IMR-90 (cell line): ENCODE measurements at regions not wholly inside any gene's neighbourhood (a gene's known extent, or its start where the extent isn't known, plus 50 kb on each side); places are given as distances from the start of the nearest gene placed in this dataset.

Source experiments
- ATAC-seq: fragments of 200-7000 bp; cut with Tn5 transposase; 2 replicates; pipeline ENCODE4 v1.9.1; 2020; ENCODE audit warnings: low read depth, mild to moderate bottlenecking, moderate library complexity
- BruUV-seq: library from RNA; stranded (reverse); fragments of 400-500 nt; replicated peaks from 2 replicates; lab custom pipeline; 2021; lab: Mats Ljungman, UMichigan
- CTCF ChIA-PET: fragments of 300-600 bp; formaldehyde crosslinking; extraction: SDS; loops from one replicate; lab custom pipeline; 2021; ENCODE audit warnings: antibody characterized with exemption; lab: Yijun Ruan, JAX
- POLR2A ChIA-PET: fragments of 300-600 bp; sonication (Branson Sonifier 250); formaldehyde crosslinking; loops from one replicate; lab custom pipeline; 2022; ENCODE audit warnings: antibody characterized with exemption; ENCODE audit not compliant: unreplicated experiment; lab: Charles Lee
- DNase-seq: peaks from one replicate; pipeline ENCODE4 v3.0.0; 2013
- H2AFZ ChIP-seq: replicated peaks from 2 replicates; pipeline ENCODE3; 2013; ENCODE audit warnings: low read length, mild to moderate bottlenecking; ENCODE audit not compliant: poor library complexity
- H2AK5ac ChIP-seq: 2 replicates; pipeline ENCODE4 v1.6.1; 2013; ENCODE audit warnings: low read depth, low read length, inconsistent platforms
- H2AK9ac ChIP-seq: replicated peaks from 2 replicates; pipeline ENCODE3; 2013; ENCODE audit warnings: mild to moderate bottlenecking, low read depth, low read length, moderate library complexity; ENCODE audit not compliant: poor library complexity
- H2BK120ac ChIP-seq: 2 replicates; pipeline ENCODE4 v1.6.1; 2013; ENCODE audit warnings: low read depth, low read length, inconsistent platforms
- H2BK15ac ChIP-seq: 3 replicates; pipeline ENCODE4 v1.6.1; 2013; ENCODE audit warnings: low read depth, low read length, inconsistent platforms
- H2BK20ac ChIP-seq: 2 replicates; pipeline ENCODE4 v1.6.1; 2013; ENCODE audit warnings: low read depth, mild to moderate bottlenecking, inconsistent platforms, low read length, moderate library complexity
- H2BK5ac ChIP-seq: 2 replicates; pipeline ENCODE4 v1.6.1; 2013; ENCODE audit warnings: mild to moderate bottlenecking, low read depth, low read length, inconsistent platforms; ENCODE audit not compliant: poor library complexity, severe bottlenecking
- H3K14ac ChIP-seq: replicated peaks from 2 replicates; pipeline ENCODE4 v1.6.1; 2013; ENCODE audit warnings: low read depth, low read length, inconsistent platforms
- H3K18ac ChIP-seq: 2 replicates; pipeline ENCODE4 v1.6.1; 2013; ENCODE audit warnings: low read depth, low read length, control low read depth
- H3K23ac ChIP-seq: 2 replicates; pipeline ENCODE4 v1.6.1; 2013; ENCODE audit warnings: low read depth, low read length, inconsistent platforms
- H3K27ac ChIP-seq: 2 replicates; pipeline ENCODE4 v1.5.1; 2013; ENCODE audit warnings: mild to moderate bottlenecking, control low read depth, low read length; ENCODE audit not compliant: insufficient read depth
- H3K27me3 ChIP-seq: 2 replicates; pipeline ENCODE4 v1.6.1; 2013; ENCODE audit warnings: low read length; ENCODE audit not compliant: control insufficient read depth, insufficient read depth
- H3K36me3 ChIP-seq: 2 replicates; pipeline ENCODE4 v1.6.1; 2013; ENCODE audit warnings: low read length, mixed read lengths; ENCODE audit not compliant: control insufficient read depth, insufficient read depth
- H3K4ac ChIP-seq: 2 replicates; pipeline ENCODE4 v1.6.1; 2013; ENCODE audit warnings: low read depth, low read length, inconsistent platforms
- H3K4me1 ChIP-seq: 2 replicates; pipeline ENCODE4 v1.6.1; 2013; ENCODE audit warnings: low read length, mixed read lengths; ENCODE audit not compliant: control insufficient read depth, insufficient read depth
- H3K4me2 ChIP-seq: 2 replicates; pipeline ENCODE4 v1.6.1; 2013; ENCODE audit warnings: low read depth, mild to moderate bottlenecking, control low read depth, low read length, moderate library complexity
- H3K4me3 ChIP-seq: 2 replicates; pipeline ENCODE4 v1.5.1; 2013; ENCODE audit warnings: low read depth, mild to moderate bottlenecking, control low read depth, low read length, moderate library complexity; ENCODE audit not compliant: insufficient read depth
- H3K56ac ChIP-seq: 2 replicates; pipeline ENCODE4 v1.6.1; 2013; ENCODE audit warnings: low read length, inconsistent platforms; ENCODE audit not compliant: insufficient read depth; ENCODE audit errors: extremely low read depth
- H3K79me1 ChIP-seq, 2 experiments: 2 replicates each; pipeline ENCODE4 v1.6.1; 2013; ENCODE audit warnings: low read length in 2 of 2, inconsistent platforms in 1 of 2, low read depth in 1 of 2
- H3K9ac ChIP-seq: 2 replicates; pipeline ENCODE4 v1.6.1; 2013; ENCODE audit warnings: low read depth, low read length, control low read depth
- H3K9me1 ChIP-seq: 2 replicates; pipeline ENCODE4 v1.6.1; 2013; ENCODE audit warnings: low read length, inconsistent platforms; ENCODE audit not compliant: insufficient read depth
- H3K9me3 ChIP-seq: 2 replicates; pipeline ENCODE4 v1.6.1; 2013; ENCODE audit warnings: low read length; ENCODE audit not compliant: control insufficient read depth, insufficient read depth
- H4K20me1 ChIP-seq: 2 replicates; pipeline ENCODE4 v1.6.1; 2013; ENCODE audit warnings: low read length, inconsistent platforms; ENCODE audit not compliant: insufficient read depth
- H4K5ac ChIP-seq: 2 replicates; pipeline ENCODE4 v1.6.1; 2013; ENCODE audit warnings: mild to moderate bottlenecking, low read depth, low read length, control low read depth
- H4K8ac ChIP-seq, 2 experiments: 2 replicates each; pipeline ENCODE4 v1.6.1; 2013; ENCODE audit warnings: low read depth in 2 of 2, low read length in 2 of 2, control low read depth in 1 of 2, inconsistent platforms in 1 of 2
- H4K91ac ChIP-seq: 2 replicates; pipeline ENCODE4 v1.6.1; 2013; ENCODE audit warnings: low read depth, low read length, inconsistent platforms; ENCODE audit not compliant: insufficient read depth
- BHLHE40 ChIP-seq: fragments of 150-350 bp; IDR thresholded peaks from 2 replicates; pipeline ENCODE4 v1.6.1; 2016; ENCODE audit warnings: mild to moderate bottlenecking, low read depth, low read length
- CEBPB ChIP-seq: IDR thresholded peaks from 2 replicates; pipeline ENCODE4 v1.6.1; 2012; ENCODE audit warnings: low read depth, low read length, improper control_type of control experiment
- CHD1 ChIP-seq: IDR thresholded peaks from 2 replicates; pipeline ENCODE4 v1.6.1; 2012; ENCODE audit warnings: low read depth, low read length, improper control_type of control experiment
- FOS ChIP-seq: fragments of 150-350 bp; IDR thresholded peaks from 2 replicates; pipeline ENCODE4 v1.6.1; 2016; ENCODE audit warnings: low read depth, low read length
- MAFK ChIP-seq: IDR thresholded peaks from 2 replicates; pipeline ENCODE4 v1.6.1; 2012; ENCODE audit warnings: low read depth, low read length, improper control_type of control experiment
- MAZ ChIP-seq: IDR thresholded peaks from 2 replicates; pipeline ENCODE4 v1.6.1; 2012; ENCODE audit warnings: low read depth, mild to moderate bottlenecking, low read length, improper control_type of control experiment, moderate library complexity, borderline replicate concordance
- MXI1 ChIP-seq: IDR thresholded peaks from 2 replicates; pipeline ENCODE4 v1.6.1; 2012; ENCODE audit warnings: low read depth, mild to moderate bottlenecking, low read length, moderate library complexity, borderline replicate concordance
- RFX5 ChIP-seq: IDR thresholded peaks from 2 replicates; pipeline ENCODE4 v1.8.0; 2012; ENCODE audit warnings: low read depth, mild to moderate bottlenecking, low read length, moderate library complexity
- SMC3 ChIP-seq: fragments of 150-350 bp; IDR thresholded peaks from 2 replicates; pipeline ENCODE4 v1.6.1; 2016; ENCODE audit warnings: low read depth, mild to moderate bottlenecking, antibody characterized with exemption, low read length, moderate library complexity
- whole genome bisulfite sequencing, 2 experiments: methylation state at CpG; one replicate each; pipeline versions ENCODE4 v1.1.5 to v1.1.7; 2013; ENCODE audit warnings: missing lambda C conversion rate in 2 of 2; ENCODE audit not compliant: insufficient read length in 1 of 2; ENCODE audit errors: extremely low coverage in 2 of 2; 5-methylcytosine and 5-hydroxymethylcytosine counted together
- dilution Hi-C: fragments of 300-500 bp; cut with HindIII; formaldehyde crosslinking; loops from one replicate; pipeline ENCODE4 v1.14.3; 2018; ENCODE audit warnings: low sequenced_read_pairs; ENCODE audit not compliant: unreplicated experiment
- in situ Hi-C: fragments of 300-500 bp; cut with MboI; formaldehyde crosslinking; loops from 3 replicates; pipeline ENCODE4 v1.14.3; 2019; ENCODE audit warnings: low sequenced_read_pairs, inconsistent platforms, mixed read lengths
- intact Hi-C: fragments of 100-400 bp; cut with micrococcal nuclease; formaldehyde crosslinking; loops from 2 replicates; pipeline ENCODE4 v1.10.0; 2022
- TF ChIP-seq, protein P1 (sequence below): conservative IDR thresholded peaks from 2 replicates; pipeline ENCODE4 v1.5.1; 2012; ENCODE audit warnings: mild to moderate bottlenecking, low read depth, low read length, improper control_type of control experiment
- TF ChIP-seq, protein P2 (sequence below): fragments of 150-350 bp; IDR thresholded peaks from 2 replicates; pipeline ENCODE4 v1.6.1; 2016; ENCODE audit warnings: low read depth, mild to moderate bottlenecking, low read length, moderate library complexity, borderline replicate concordance

DNA sequence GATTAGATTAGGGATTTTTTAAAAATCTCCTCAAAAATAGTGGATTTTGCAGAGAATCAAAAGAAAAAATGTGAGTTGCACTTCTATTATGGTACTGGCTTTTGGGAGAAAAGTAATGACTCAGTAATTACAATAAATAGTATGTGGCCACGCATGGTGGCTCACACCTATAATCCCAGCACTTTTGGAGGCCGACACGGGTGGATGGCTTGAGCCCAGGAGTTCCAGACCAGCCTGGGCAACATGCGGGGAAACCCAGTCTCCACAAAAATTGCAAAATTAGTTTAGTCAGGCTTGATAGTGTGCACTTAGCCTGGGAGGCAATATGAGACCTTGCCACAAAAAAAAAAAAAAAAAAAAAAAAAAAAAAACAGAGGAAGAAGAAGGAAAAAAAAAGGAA lies 1098.2 kb downstream of the ZPLD1 start:
- H2BK5ac ChIP-seq, result no peak overlapping the region
- no peaks in the 10 kb centered on the region for H3K79me1 ChIP-seq
- H3K23ac ChIP-seq, result no peak overlapping the region
- H3K9me1 ChIP-seq, result no peaks in the 10 kb centered on the region
- intact Hi-C loops (no loop called here), in situ Hi-C loops (no loop called here), dilution Hi-C loops (no loop called here)
- H3K4me2 ChIP-seq, result no peak overlapping the region
- H4K20me1 ChIP-seq, result no peaks in the 10 kb centered on the region
- no peak overlapping the region for H2BK15ac ChIP-seq
- BruUV-seq, result no TSS peak
- no peak overlapping the region for H4K5ac ChIP-seq
- no peak overlapping the region for H3K27ac ChIP-seq
- ChIA-PET POLR2A (no interaction called here), CTCF (no interaction called here)
- no peak for ATAC-seq
- 0 out of 2 replicates have a peak, but pooled peaks cover 1% of the 10 kb centered on the region for H3K9me3 ChIP-seq
- no peak overlapping the region for H3K4me3 ChIP-seq
- no peaks in the 10 kb centered on the region for H3K27me3 ChIP-seq
- H3K36me3 ChIP-seq, result no peaks in the 10 kb centered on the region
- no peak overlapping the region for H4K8ac ChIP-seq
- DNase-seq, result no peak
- H3K9ac ChIP-seq, result no peak overlapping the region
- no peak overlapping the region for H2BK20ac ChIP-seq
- no peak overlapping the region for H3K14ac ChIP-seq
- no peak overlapping the region for H2AFZ ChIP-seq
- TF ChIP-seq FOS (no peak), CEBPB (no peak), MAFK (no peak), RFX5 (no peak), MXI1 (no peak), CHD1 (no peak), MAZ (no peak), SMC3 (no peak), BHLHE40 (no peak)
- TF ChIP-seq, protein P1, sequence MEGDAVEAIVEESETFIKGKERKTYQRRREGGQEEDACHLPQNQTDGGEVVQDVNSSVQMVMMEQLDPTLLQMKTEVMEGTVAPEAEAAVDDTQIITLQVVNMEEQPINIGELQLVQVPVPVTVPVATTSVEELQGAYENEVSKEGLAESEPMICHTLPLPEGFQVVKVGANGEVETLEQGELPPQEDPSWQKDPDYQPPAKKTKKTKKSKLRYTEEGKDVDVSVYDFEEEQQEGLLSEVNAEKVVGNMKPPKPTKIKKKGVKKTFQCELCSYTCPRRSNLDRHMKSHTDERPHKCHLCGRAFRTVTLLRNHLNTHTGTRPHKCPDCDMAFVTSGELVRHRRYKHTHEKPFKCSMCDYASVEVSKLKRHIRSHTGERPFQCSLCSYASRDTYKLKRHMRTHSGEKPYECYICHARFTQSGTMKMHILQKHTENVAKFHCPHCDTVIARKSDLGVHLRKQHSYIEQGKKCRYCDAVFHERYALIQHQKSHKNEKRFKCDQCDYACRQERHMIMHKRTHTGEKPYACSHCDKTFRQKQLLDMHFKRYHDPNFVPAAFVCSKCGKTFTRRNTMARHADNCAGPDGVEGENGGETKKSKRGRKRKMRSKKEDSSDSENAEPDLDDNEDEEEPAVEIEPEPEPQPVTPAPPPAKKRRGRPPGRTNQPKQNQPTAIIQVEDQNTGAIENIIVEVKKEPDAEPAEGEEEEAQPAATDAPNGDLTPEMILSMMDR, result no peak
- TF ChIP-seq, protein P2, sequence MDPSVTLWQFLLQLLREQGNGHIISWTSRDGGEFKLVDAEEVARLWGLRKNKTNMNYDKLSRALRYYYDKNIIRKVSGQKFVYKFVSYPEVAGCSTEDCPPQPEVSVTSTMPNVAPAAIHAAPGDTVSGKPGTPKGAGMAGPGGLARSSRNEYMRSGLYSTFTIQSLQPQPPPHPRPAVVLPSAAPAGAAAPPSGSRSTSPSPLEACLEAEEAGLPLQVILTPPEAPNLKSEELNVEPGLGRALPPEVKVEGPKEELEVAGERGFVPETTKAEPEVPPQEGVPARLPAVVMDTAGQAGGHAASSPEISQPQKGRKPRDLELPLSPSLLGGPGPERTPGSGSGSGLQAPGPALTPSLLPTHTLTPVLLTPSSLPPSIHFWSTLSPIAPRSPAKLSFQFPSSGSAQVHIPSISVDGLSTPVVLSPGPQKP, result no peak
- H4K91ac ChIP-seq, result no peak overlapping the region
- no peak overlapping the region for H3K4ac ChIP-seq
- no CpG with 5 or more reads among the region's 4 CpGs for WGBS, 2 experiments
- no peak overlapping the region for H3K18ac ChIP-seq
- no peaks in the 10 kb centered on the region for H3K4me1 ChIP-seq
- no peak overlapping the region for H3K56ac ChIP-seq
- no peak overlapping the region for H2BK120ac ChIP-seq
- no peak overlapping the region for H2AK5ac ChIP-seq
- H2AK9ac ChIP-seq, result no peak overlapping the region
